T-helper 1 cell treated with Interleukin-12 subunit alpha and Interleukin-12 subunit beta and Interleukin-4 antibody, amounts not matched to agents 30 μg/mL and 1 μg/mL, for 36 hours (primary cell): ENCODE measurements at regions not wholly inside any gene's neighbourhood (a gene's known extent, or its start where the extent isn't known, plus 50 kb on each side); places are given as distances from the start of the nearest gene placed in this dataset.
"Not testable (repeated sequence)": the region's sequence is repeated elsewhere in the genome, so short reads cannot be mapped to it uniquely, and the experiment has no call there.

Experiments used
- H3K27ac Mint-ChIP-seq: one replicate; pipeline ENCODE4 v1.8.0; 2021; ENCODE audit warnings: mild to moderate bottlenecking, mixed read lengths
- H3K27me3 Mint-ChIP-seq: one replicate; pipeline ENCODE4 v1.8.0; 2021; ENCODE audit warnings: low read depth, mixed read lengths
- H3K36me3 Mint-ChIP-seq: one replicate; pipeline ENCODE4 v1.8.0; 2021; ENCODE audit warnings: low read depth, mixed read lengths
- H3K4me1 Mint-ChIP-seq: one replicate; pipeline ENCODE4 v1.8.0; 2021; ENCODE audit warnings: low read depth, mixed read lengths
- H3K4me3 Mint-ChIP-seq: one replicate; pipeline ENCODE4 v1.8.0; 2021; ENCODE audit warnings: mild to moderate bottlenecking, moderate library complexity, mixed read lengths
- H3K9me3 Mint-ChIP-seq: one replicate; pipeline ENCODE4 v1.8.0; 2021; ENCODE audit warnings: mixed read lengths

- H3K27ac Mint-ChIP-seq: no peak overlapping the region
- no peak overlapping the region for H3K4me3 Mint-ChIP-seq
- H3K36me3 Mint-ChIP-seq: no peaks in the 10 kb centered on the region
- no peaks in the 10 kb centered on the region for H3K27me3 Mint-ChIP-seq
- H3K9me3 Mint-ChIP-seq: no peaks in the 10 kb centered on the region
- no peaks in the 10 kb centered on the region for H3K4me1 Mint-ChIP-seq
These were observed 451.6 kb downstream of the TRHDE start for GRCh38 chr12:72723732-72724131.

- Mint-ChIP-seq H3K4me1 (no peaks in the 10 kb centered on the region), H3K9me3 (no peaks in the 10 kb centered on the region), H3K36me3 (no peaks in the 10 kb centered on the region), H3K27me3 (no peaks in the 10 kb centered on the region), H3K27ac (no peak overlapping the region), H3K4me3 (no peak overlapping the region)
These were observed 457.4 kb downstream of the TRHDE start for GRCh38 chr12:72729451-72730010.

DNA sequence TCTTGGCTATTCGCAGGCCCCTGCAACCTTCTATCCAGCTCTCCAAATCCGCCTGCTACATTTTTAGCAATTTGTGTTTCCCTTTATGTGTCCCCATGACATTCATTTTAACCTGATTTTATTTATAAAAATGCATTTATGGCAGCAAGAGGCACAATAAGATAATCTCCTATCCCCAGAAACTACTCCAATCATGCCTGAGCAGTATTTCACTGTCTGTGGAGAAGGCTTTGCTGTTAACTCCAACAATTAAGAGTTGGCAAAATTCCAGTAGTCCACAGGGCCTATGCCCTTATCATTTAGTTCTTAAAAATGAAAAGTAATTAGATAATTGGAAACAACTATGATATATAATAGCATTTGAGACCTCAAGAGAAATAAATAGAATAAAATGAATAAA is 462.4 kb downstream of the TRHDE start:
- no peaks in the 10 kb centered on the region for H3K36me3 Mint-ChIP-seq
- H3K9me3 Mint-ChIP-seq: no peaks in the 10 kb centered on the region
- H3K4me3 Mint-ChIP-seq: no peak overlapping the region
- no peaks in the 10 kb centered on the region for H3K4me1 Mint-ChIP-seq
- H3K27ac Mint-ChIP-seq: no peak overlapping the region
- no peaks in the 10 kb centered on the region for H3K27me3 Mint-ChIP-seq

GRCh38 chr12:72738811-72739210 is 466.6 kb downstream of the TRHDE start:
- H3K36me3 Mint-ChIP-seq: no peaks in the 10 kb centered on the region
- H3K4me3 Mint-ChIP-seq: no peak overlapping the region
- H3K27ac Mint-ChIP-seq: no peak overlapping the region
- no peaks in the 10 kb centered on the region for H3K4me1 Mint-ChIP-seq
- H3K9me3 Mint-ChIP-seq: peaks cover 13% of the 10 kb centered on the region
- H3K27me3 Mint-ChIP-seq: no peaks in the 10 kb centered on the region

GRCh38 chr12:72740064-72740463 is 467.9 kb downstream of the TRHDE start:
- Mint-ChIP-seq H3K27ac (no peak overlapping the region), H3K4me3 (no peak overlapping the region), H3K36me3 (no peaks in the 10 kb centered on the region), H3K9me3 (peaks cover 13% of the 10 kb centered on the region), H3K4me1 (no peaks in the 10 kb centered on the region), H3K27me3 (no peaks in the 10 kb centered on the region)

DNA sequence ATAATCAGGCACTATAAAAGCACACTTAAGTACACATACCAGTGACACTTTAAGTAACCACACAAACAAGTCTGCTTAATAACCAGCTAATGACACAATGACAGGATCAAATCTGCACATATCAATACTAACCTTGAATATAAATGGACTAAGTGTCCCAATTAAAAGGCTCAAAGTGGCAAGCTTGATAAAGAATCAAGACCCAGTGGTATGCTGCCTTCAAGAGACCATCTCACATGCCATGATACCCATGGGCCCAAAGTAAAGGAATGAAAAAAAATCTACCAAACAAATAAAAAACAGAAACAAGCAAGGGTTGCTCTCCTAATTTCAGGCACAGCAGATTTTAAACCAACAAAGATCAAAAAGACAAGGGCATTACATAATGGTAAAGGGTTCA is 470.4 kb downstream of the TRHDE start:
- H3K4me3 Mint-ChIP-seq: no peak overlapping the region
- H3K36me3 Mint-ChIP-seq: no peaks in the 10 kb centered on the region
- H3K4me1 Mint-ChIP-seq: no peaks in the 10 kb centered on the region
- H3K27me3 Mint-ChIP-seq: no peaks in the 10 kb centered on the region
- no peak overlapping the region for H3K27ac Mint-ChIP-seq
- peaks cover 13% of the 10 kb centered on the region for H3K9me3 Mint-ChIP-seq

- no peak overlapping the region for H3K4me3 Mint-ChIP-seq
- no peak overlapping the region for H3K27ac Mint-ChIP-seq
- H3K4me1 Mint-ChIP-seq: no peaks in the 10 kb centered on the region
- H3K27me3 Mint-ChIP-seq: no peaks in the 10 kb centered on the region
- H3K36me3 Mint-ChIP-seq: no peaks in the 10 kb centered on the region
- peaks cover 13% of the 10 kb centered on the region for H3K9me3 Mint-ChIP-seq
These were observed 473.9 kb downstream of the TRHDE start for GRCh38 chr12:72746048-72746447.

DNA sequence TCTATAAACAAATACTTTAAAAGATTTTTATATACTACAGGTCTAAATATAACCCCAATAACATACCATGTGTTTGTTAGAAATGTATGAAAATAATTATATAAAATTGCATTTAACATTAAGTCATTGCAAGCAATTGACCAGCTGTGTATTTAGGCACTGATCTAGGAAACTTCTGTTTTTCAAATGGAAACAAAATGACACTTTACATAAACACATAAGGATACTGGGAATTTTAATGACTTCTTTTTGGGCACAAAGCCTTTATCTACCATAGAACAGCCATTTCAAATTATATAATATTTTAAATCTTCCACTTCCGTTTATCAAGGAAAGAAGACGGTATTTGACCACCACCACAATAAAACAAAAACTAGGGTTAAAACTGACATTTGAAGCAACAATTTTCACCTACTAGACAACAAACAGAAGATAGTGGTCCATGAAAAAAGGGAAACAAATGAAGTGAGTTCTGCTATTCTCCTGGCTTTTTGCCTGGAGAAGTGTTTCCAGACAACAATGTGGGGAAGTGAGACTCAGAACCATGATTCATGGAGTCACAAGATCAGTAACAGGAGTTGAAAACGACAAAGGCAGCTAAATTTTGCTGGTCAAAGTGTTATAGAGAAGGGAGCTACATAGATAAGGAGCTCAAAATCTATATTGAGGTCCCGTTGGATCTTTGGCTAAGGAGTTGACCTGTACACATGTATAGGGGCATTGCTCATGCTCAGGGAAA is 475.1 kb downstream of the TRHDE start:
- Mint-ChIP-seq H3K27ac (no peak overlapping the region), H3K4me1 (no peaks in the 10 kb centered on the region), H3K9me3 (peaks cover 5% of the 10 kb centered on the region), H3K4me3 (no peak overlapping the region), H3K27me3 (no peaks in the 10 kb centered on the region), H3K36me3 (no peaks in the 10 kb centered on the region)

- Mint-ChIP-seq H3K36me3 (no peaks in the 10 kb centered on the region), H3K4me3 (no peak overlapping the region), H3K27ac (no peak overlapping the region), H3K4me1 (no peaks in the 10 kb centered on the region), H3K27me3 (no peaks in the 10 kb centered on the region), H3K9me3 (no peaks in the 10 kb centered on the region)
These were observed 476.8 kb downstream of the TRHDE start for GRCh38 chr12:72748971-72749370.

GRCh38 chr12:72753571-72753970 is 481.4 kb downstream of the TRHDE start:
- Mint-ChIP-seq H3K36me3 (no peaks in the 10 kb centered on the region), H3K27me3 (no peaks in the 10 kb centered on the region), H3K4me3 (no peak overlapping the region), H3K4me1 (no peaks in the 10 kb centered on the region), H3K27ac (no peak overlapping the region), H3K9me3 (peaks cover 10% of the 10 kb centered on the region)

- not testable (repeated sequence) for H3K36me3 Mint-ChIP-seq
These were observed 481.9 kb downstream of the TRHDE start for GRCh38 chr12:72754026-72754425.

DNA sequence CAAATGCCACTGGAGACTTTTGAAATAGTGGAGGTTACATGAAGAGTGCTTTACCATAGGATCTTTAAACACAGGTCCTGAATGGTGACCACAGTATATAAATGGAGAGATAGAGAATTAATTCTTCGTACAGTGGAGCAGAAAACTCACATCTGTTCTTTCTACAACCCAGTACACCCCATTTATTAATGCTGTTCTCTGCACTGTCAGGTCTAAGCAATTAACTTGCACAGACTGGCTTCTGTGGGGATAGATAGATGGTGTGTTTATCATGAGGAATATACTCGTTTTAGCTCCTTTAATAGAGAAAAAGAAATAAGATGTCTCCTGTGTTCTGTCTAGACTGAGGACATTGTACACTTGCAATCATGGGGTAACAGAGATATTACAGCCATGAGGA is 494.3 kb downstream of the TRHDE start:
- Mint-ChIP-seq H3K9me3 (peaks cover 4% of the 10 kb centered on the region), H3K36me3 (no peaks in the 10 kb centered on the region), H3K4me1 (no peaks in the 10 kb centered on the region), H3K27ac (no peak overlapping the region), H3K4me3 (no peak overlapping the region), H3K27me3 (no peaks in the 10 kb centered on the region)

More at GRCh38 chr12:72754026-72754425, 481.9 kb downstream of the TRHDE start:
- H3K27me3 Mint-ChIP-seq, H3K4me1 Mint-ChIP-seq, H3K27ac Mint-ChIP-seq, H3K4me3 Mint-ChIP-seq: not testable (repeated sequence)
- peaks cover 12% of the 10 kb centered on the region for H3K9me3 Mint-ChIP-seq

DNA sequence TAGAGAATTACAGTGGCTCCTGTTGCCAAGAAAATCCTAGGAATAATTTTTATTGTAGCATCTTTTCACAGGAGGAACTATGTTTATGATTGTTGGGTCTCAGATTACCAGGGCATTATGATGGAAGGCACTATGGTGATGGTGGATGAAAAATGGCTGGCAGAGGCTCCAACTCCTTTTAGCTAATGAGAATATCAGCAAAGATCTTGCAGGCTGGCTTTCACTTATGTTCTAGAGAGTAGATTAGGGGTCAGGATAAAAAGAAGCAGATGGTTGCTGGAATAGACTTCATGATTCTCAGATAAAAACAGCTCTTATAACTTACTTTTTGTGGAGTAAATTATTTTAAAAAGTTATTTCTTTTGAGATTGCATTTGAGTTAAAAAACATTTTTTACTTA is 501.9 kb downstream of the TRHDE start:
- peaks cover 4% of the 10 kb centered on the region for H3K9me3 Mint-ChIP-seq
- H3K27ac Mint-ChIP-seq: no peak overlapping the region
- no peaks in the 10 kb centered on the region for H3K36me3 Mint-ChIP-seq
- H3K4me1 Mint-ChIP-seq: no peaks in the 10 kb centered on the region
- no peak overlapping the region for H3K4me3 Mint-ChIP-seq
- no peaks in the 10 kb centered on the region for H3K27me3 Mint-ChIP-seq

DNA sequence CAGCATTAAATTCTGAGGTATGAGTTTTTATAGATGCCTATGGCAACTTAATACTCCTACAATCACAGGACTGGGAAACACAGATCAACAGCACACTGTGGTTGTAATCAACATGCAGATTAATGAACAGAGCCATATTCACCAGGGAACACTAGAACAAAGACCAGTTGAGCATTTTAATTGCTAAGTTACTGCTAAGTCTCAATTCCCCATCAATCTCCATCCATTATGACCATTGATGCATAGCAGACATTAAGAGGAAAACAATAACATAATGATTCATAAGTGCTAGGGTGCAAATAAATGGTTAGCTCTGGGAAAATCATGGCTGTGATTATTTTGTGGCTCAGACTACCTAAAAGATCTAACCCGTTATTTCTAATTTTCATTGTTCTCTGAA is 505.6 kb downstream of the TRHDE start:
- Mint-ChIP-seq H3K4me3 (no peak overlapping the region), H3K27me3 (no peaks in the 10 kb centered on the region), H3K4me1 (no peaks in the 10 kb centered on the region), H3K36me3 (no peaks in the 10 kb centered on the region), H3K27ac (no peak overlapping the region), H3K9me3 (peaks cover 6% of the 10 kb centered on the region)

DNA sequence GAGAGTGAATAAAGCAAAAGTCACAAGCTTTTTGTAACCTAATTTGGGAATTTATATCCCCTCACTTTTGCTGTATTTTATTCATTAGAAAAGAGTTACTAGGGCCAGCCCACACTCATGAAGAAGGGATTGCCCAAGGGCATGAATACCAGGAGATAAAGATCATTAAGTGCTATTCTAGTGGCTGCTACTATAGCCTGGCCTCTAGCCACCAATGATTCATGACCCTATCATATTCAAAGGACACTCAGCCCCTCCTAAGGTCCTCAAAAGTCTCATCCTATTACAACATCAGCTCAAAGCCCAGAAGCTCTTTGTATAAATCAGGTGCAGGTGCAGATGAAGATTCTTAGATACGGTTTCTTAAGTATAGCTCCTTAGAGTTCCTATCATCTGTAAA is 518.1 kb downstream of the TRHDE start:
- Mint-ChIP-seq H3K27ac (no peak overlapping the region), H3K27me3 (no peaks in the 10 kb centered on the region), H3K9me3 (peaks cover 16% of the 10 kb centered on the region)

More for the DNA sequence above, 518.1 kb downstream of the TRHDE start:
- H3K36me3 Mint-ChIP-seq: no peaks in the 10 kb centered on the region
- no peaks in the 10 kb centered on the region for H3K4me1 Mint-ChIP-seq
- no peak overlapping the region for H3K4me3 Mint-ChIP-seq
